NCI-H1048 (cell line): ENCODE measurements at regions not wholly inside any gene's neighbourhood (a gene's known extent, or its start where the extent isn't known, plus 50 kb on each side); places are given as distances from the start of the nearest gene placed in this dataset.
"Not testable (repeated sequence)": the region's sequence is repeated elsewhere in the genome, so short reads cannot be mapped to it uniquely, and the experiment has no call there.

Experiments used
- DNase-seq: peaks from one replicate; lab custom pipeline; 2025; lab: John Stamatoyannopoulos, UW

GRCh38 chr20:60760256-60761000, 491.6 kb upstream of the CDH4 start:
- no peak for DNase-seq

GRCh38 chr20:60761056-60761455, 491.0 kb upstream of the CDH4 start:
- DNase-seq = no peak

DNA sequence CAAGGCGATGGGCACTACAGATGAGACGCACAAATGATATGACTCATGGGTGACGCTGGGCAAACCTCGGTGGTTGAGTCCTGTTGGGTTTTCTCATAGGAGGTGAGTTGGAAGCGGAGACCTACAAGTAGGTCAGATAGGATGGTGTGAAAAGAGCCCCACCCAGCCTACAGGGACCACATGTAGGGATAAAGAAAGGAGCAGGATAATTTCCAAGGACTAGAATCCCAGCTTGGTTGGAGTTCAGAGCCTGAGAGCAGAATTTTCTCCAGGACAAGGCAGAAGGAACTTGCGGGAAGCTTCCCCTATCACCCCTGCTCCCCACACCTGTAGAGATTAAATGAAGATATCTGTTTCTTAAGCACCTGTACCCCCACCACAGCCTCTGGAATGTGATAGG, 489.7 kb upstream of the CDH4 start:
- no peak for DNase-seq

- DNase-seq = no peak
These were observed 487.7 kb upstream of the CDH4 start for GRCh38 chr20:60764328-60764727.

- no peak for DNase-seq
These were observed 487.3 kb upstream of the CDH4 start for GRCh38 chr20:60764771-60765170.

DNA sequence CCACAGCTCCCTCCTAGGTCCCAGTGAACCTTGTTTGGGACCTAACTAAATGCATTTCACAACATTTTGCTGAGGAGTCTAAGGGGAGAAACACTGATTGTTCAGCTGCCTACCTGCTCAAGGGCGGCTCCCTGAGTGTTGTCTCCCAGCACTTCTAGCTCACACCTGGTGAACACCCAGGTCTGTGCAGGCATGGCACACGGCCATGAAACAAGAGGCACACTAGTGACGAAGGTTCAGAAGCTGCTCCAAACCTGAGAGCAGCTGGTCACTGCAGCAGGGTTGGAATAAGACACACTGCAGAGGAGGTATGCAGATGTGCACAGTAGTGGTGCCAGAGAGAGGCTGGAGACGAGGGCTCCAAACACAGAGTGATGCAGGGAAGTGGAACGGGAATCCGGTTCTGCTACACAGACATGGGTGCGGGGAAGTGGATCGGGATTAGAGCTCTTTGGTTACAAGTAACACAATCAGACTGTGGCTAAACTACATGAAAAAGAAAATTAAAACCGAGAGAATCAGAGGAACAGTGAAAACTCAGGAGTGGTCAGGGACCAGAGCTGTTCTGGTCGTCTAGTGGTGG, 486.1 kb upstream of the CDH4 start:
- no peak for DNase-seq

GRCh38 chr20:60768216-60768615, 483.8 kb upstream of the CDH4 start:
- no peak for DNase-seq

GRCh38 chr20:60780388-60781025, 471.6 kb upstream of the CDH4 start:
- no peak for DNase-seq

GRCh38 chr20:60782959-60783625, 469.0 kb upstream of the CDH4 start:
- DNase-seq = no peak

GRCh38 chr20:60785301-60785700, 466.8 kb upstream of the CDH4 start:
- DNase-seq = no peak

DNA sequence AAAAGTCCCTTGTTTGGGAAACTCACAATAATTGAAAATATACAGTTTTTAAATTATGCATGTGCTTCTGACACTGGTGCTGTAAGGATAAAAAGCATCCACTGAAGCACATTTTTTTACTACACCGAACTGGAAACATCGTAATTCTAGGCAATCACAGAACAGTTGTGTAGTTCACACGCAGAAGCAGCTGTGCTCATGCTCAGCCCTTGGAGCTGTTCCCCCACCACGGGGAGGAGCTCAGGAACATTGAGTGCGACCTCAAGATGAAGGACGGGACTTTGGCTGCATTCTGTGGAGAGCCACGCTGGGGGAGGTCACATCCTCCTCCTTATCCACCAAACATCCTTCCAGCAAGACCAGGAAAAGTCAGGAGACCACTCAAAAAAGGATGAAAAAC, 466.3 kb upstream of the CDH4 start:
- no peak for DNase-seq

DNA sequence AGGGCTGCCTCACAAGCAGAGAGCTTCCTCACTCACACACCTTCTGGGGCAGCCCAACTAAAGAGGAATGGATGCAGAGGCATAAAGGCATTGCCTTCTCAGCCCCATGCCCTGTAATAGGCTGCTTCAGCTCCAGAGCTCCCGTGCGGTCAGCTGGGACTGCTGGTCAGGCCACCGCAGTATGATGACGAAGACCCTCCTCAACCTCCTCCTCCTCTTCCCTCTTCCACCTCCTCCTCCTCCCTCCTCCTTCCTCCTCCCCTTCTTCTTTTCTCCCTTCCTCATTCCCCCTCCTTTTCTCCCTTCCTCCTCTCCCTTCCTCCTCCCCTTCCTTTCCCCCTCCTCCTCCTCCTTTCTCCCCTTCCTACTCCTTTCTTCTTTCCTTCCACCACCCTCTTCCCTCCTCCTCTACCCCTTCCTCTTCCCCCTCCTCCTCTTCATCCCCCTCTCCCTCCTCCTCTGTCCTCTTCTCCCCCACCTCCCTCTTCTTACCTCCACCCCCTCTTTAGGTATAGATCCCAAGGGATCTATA, 465.3 kb upstream of the CDH4 start:
- DNase-seq = no peak

- DNase-seq = no peak
These were observed 464.8 kb upstream of the CDH4 start for GRCh38 chr20:60787276-60787675.

- DNase-seq = no peak
These were observed 464.0 kb upstream of the CDH4 start for GRCh38 chr20:60788070-60788469.

DNA sequence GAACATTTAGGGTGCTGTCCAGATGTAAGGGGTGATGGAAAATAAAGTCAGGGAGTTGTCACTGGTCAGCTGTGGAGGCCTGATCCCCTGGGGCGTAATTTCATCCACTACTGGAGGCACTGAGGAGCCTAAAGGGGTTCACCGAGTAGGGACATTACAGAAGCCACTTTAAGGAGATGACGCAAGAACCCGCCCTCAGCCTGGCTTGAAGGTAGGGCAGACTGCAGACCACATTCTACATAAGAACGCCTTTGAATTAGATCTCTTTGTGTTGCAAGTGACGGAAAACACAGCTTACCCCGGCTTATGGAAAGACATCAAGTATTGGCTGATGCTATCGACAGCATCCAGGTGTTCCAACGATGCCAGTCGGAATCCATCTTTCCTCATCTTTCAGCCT, 462.7 kb upstream of the CDH4 start:
- DNase-seq = no peak

DNA sequence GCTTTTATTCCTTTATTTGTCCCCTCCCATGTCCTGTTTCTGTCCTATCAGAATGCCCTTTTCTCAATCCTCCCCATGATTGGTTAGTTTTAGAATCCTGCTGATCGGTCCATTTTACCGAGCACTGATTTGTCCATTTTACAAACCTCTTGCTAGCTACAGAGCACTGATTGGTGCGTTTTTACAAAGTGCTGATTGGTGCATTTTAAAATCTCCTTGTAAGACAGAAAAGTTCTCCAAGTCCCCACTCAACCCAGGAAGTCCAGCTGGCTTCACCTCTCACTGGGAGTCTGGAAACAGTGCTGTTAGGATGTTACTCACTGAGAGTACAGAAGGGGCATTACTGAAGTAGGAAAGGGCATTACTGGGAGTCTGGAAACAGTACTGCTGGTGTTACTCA, 461.7 kb upstream of the CDH4 start:
- not testable (repeated sequence) for DNase-seq

DNA sequence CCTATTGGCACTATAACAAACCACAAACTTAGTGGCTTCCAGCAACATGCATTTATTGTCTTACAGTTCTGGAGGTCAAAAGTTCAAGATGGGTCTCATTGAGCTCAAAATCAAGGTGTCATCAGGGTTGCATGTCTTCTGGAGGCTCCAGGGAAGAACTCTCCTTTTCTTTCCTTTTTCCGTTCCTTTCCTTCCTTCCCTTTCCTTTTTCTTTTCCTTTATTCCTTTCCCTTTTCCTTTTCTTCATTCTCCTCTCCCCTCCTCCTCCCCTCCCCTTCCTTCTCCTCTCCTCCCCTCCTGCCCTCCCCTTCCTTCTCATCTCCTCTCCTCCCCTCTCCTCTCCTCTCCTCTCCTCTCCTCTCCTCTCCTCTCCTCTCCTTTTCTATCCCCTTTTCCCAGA, 460.2 kb upstream of the CDH4 start:
- DNase-seq = no peak

GRCh38 chr20:60792941-60793340, 459.1 kb upstream of the CDH4 start:
- no peak for DNase-seq

DNA sequence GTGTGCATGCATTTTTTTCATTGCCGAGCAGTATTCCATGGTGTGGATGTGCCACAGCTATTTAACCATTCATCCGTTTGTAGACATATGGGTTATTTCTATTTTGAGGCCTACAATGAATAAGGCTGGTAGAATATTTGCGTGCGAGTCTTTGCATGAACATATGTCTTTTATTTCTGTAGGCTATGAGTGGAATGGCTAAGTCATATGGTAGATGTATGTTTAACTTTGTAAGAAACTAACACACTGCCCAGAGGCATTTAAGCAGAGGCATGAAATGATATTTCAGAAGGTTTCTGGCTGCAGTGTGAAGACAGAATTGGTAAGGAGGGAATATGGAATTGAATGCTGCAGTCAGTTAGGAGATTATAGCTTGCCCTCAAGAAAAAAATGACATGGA, 457.4 kb upstream of the CDH4 start:
- DNase-seq = no peak

- no peak for DNase-seq
These were observed 456.4 kb upstream of the CDH4 start for GRCh38 chr20:60795651-60796050.

- no peak for DNase-seq
These were observed 451.9 kb upstream of the CDH4 start for GRCh38 chr20:60800185-60800584.

DNA sequence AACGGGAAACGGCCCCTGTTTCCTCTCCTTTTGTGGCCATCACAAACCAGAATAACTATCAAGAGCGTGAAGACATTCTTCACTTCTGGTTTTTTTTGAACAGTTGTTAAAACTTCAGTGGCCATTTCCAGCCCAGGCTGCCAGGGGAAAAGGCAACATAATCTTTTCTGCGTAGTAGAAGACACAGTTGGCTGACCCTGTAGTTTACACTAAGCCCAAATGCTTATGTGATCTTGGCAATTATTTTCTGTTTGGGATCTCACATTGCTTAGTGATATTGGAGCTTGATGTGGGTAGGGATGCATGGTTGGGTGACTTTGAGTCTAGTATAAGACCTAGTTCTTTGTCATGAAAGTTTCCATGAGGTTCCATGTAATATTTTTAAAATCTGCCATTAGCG, 449.4 kb upstream of the CDH4 start:
- no peak for DNase-seq
